ENCODE measurements at regions not wholly inside any gene's neighbourhood (a gene's known extent, or its start where the extent isn't known, plus 50 kb on each side); places are given as distances from the start of the nearest gene placed in this dataset.
"Not testable (repeated sequence)": the region's sequence is repeated elsewhere in the genome, so short reads cannot be mapped to it uniquely, and the experiment has no call there.

DNA sequence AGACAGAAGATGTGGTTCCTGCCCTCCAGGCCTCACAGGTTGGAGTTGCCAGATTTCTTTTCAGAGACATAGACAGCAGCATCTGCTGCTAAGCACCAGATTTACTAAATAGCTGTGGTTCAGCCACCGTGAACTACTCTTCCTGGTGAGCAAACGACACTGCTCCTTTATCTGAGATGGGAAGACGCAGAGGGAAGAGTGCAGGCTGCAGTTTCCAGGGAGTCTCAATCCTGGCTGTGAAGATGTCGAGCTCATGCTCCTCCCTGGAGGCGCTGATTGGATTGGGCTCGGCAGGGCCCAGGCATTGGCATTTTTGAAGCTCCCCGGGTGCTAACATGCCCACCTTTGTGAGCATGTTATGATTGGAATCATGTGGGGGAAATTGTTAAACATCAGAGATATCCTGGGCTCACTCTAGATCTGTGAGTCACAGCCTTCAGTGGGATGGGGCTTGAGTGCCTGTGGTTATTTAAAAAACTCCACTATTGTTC, 314.8 kb downstream of the TSN start:
- no peak for DNase-seq (ENCODE audit: low read depth)

DNA sequence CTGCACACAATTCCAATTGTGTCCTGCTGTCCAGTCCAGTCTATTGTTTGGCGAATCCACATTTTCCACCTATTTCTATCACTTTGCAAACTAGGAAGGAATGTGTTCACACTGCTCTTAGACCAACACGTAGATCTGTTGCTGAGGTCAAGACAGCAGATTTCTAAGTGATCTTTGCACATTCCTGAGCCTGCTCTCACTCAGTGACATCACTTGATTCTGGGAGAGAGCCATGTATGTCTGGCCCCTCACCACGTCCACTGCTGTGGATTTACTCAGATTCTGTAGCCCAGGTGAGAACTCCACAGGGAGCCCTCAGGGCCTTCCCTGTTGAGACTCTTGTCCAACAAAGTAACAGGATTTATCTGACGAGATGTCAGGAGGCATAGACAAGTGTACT, 317.2 kb downstream of the TSN start:
- no peak for DNase-seq (ENCODE audit: low read depth)

DNA sequence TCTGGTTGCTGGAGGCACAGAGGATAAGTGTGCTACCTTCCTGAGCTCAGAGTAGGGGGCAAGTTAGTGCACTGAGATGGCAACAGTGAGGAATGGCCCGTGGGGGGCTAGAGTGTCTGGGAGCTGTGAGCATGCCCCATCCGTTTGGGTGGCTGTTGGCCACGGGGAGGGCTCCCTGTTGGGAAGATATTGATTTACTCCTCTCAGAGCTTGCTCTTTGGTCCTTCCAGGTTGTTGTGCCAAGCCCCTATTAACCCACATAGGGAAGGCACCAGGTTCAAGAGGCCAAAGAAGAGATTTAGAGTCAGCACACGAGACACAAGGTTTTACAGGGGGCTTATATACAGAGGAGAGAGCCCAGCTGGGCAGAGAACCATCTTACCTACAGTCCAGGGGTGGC, 318.8 kb downstream of the TSN start:
- DNase-seq (ENCODE audit: low read depth), result no peak

- DNase-seq (ENCODE audit: low read depth), result no peak
Observed at GRCh38 chr2:122075381-122075780, 319.9 kb downstream of the TSN start.

DNA sequence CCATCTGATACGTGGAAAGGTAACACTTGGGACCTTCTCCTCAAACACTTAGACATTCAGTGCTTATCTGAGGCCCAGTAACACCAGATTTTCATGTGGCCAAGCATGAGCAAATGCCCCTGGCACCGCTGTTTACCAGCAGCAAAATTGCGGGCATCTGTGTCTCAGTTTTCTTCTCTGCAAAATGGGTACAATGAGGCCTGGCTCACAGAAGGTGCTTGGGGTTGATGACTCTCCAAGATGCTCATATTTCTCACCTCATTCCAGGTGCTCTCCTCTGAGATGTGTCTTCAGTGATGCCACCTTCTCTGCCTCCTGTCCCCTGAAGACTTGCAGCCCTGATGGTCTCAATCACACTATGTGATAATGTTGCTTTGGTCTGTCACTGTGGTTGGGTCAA, 321.7 kb downstream of the TSN start:
- no peak for DNase-seq (ENCODE audit: low read depth)

DNA sequence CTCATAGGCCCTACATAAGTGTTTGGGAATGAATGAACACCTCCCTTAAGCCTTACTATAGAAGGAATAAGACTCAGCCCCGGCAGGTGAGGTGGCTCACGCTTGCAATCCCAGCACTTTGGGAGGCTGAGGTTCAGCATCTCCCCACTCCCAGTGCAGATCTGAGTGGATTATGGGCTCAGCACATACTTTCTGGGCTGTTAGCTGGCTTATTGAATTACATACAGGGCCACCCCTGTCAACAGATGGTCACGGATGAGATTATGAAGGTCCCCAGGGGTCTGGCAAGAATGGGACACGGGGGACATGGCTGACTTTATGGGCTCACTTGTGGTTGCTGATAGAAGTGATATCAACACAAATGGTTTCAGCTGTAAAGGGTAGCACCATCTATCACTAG, 322.3 kb downstream of the TSN start:
- no peak for DNase-seq (ENCODE audit: low read depth)

- DNase-seq (ENCODE audit: low read depth), result no peak
Observed at GRCh38 chr2:122078451-122078850, 323.0 kb downstream of the TSN start.

GRCh38 chr2:122079844-122080243, 324.4 kb downstream of the TSN start:
- no peak for DNase-seq (ENCODE audit: low read depth)

- no peak for DNase-seq (ENCODE audit: low read depth)
Observed at GRCh38 chr2:122080316-122080715, 324.9 kb downstream of the TSN start.

DNA sequence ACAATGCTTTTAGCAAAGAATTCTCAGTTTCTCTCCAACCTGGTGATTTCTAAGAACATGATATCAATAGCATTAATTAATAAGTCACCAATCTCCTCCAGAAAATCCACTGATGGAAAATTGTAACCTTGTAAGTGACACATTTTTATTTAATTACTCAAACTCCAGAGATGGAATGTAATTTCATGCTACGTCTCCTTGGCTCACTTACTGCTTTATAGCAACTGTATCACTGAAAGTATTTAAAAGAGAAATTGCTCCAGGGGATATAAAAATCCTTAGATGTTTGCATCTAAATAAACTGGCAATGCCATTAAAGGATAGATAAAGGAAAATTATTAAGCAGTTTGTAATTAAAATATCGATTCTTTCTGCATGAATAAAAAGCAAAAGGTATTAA, 325.4 kb downstream of the TSN start:
- DNase-seq (ENCODE audit: low read depth), result no peak

DNA sequence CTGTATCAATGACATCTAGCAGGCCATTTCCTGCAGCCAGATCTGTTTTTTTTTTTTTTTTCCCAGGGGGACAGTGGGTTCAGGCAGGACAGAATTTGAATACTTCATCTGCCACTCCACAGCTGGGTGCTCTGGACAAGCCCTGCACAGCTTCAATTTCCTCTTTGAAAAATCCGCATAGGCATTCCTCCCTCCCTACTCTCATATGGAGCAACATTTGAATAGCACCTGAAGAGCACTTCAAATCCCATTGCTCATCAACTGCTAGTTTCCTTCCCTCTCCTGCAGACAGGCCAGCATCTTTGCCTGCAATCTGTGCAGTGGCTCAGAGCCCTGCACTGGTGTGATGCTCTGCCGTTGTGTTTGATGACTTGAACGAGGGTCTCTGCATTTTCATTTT, 326.3 kb downstream of the TSN start:
- DNase-seq (ENCODE audit: low read depth), result no peak

DNA sequence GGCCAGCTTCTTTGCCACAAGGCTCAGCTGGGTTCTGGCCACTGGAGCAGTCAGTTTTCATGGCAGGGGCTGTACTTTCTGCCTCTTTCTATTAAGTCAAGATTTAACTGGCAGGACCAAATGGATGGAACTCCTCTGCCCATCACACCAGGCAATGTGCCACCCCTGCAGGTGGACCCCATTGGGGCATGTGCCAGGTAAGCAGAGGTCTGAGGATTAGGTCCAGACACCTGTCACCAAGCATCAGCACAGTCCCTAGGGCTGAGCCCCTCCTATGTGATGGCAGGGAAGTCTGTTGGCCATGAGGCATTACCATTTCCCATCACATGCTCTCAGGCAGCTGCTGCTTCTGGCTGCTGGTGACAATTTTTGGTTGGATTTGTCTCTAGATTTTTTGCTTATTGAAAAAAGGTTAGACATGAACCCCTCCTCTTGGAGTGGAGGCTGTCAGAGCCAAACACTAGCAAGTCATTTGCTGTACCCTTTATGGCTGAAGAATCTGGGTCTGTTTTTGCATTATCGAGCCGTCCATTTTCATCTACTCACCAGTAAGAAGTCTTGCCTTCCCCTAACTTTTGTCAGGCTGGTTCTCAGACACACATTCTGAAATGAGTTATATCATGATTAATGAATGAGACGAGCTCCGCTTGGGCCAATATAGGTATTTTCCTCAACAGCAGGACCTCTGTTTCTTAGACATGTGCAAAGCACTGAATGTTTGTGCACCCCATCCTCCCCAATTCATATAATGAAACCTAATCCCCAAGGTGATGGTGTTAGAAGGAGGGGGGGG, 328.0 kb downstream of the TSN start:
- DNase-seq (ENCODE audit: low read depth), result no peak

DNA sequence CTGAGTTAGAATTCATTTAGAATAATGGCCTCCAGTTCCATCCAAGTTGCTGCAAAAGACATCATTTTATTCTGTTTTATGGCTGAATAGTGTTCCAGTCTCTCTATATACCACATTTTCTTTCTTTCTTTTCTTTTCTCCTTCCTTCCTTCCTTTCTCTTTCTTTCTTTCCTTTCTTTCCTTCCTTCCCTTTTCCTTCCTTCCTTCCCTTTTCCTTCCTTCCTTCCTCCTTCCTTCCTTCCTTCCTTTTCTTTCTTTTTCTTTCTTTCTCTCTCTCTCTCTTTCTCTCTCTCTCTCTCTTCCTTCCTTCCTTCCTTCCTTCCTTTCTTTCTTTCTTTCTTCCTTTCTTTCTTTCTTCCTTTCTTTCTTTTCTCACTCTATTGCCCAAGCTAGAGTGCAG, 330.2 kb downstream of the TSN start:
- not testable (repeated sequence) for DNase-seq (ENCODE audit: low read depth)

- DNase-seq (ENCODE audit: low read depth), result no peak
Observed at GRCh38 chr2:122094557-122094956, 339.1 kb downstream of the TSN start.

- DNase-seq (ENCODE audit: low read depth), result no peak
Observed at GRCh38 chr2:122096761-122097160, 341.3 kb downstream of the TSN start.

DNA sequence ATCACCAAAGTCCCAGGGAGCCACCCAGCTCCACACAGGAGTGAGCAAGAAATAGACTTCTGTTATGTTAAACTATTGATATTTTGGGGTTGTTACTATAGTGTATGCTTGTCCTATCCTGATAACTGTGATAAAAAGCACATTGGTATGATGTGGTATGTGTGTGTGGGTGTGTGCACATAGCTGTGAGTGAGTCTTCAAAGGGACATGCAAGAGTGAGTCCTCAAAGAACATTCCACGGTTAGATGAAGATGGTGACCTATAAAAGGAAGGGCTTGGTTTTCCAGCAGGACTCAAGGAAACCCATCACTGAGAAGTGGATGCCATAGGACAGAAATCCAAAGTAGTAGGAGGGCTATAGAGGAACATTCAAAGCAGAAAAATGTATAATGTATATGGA, 342.9 kb downstream of the TSN start:
- DNase-seq (ENCODE audit: low read depth), result no peak

DNA sequence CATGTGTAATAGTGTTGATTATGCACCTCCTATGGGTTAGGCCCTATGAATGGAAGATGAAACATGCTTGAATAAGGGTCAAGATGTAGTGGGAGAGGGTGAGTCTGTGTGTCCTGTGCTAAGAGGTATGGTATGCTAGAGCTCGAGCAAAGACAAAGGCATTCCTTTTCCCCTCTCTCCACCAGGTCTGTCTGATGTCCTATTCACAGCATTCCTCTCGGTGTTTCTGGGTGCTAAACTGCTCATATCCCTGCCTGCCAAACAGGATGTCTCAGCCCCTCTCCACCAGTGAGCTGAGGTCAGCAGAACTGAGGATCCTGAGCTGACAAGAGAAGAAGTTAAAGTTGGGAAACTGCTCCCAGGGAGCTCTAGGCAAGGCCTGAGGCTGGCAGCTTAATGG, 344.9 kb downstream of the TSN start:
- DNase-seq (ENCODE audit: low read depth), result no peak

DNA sequence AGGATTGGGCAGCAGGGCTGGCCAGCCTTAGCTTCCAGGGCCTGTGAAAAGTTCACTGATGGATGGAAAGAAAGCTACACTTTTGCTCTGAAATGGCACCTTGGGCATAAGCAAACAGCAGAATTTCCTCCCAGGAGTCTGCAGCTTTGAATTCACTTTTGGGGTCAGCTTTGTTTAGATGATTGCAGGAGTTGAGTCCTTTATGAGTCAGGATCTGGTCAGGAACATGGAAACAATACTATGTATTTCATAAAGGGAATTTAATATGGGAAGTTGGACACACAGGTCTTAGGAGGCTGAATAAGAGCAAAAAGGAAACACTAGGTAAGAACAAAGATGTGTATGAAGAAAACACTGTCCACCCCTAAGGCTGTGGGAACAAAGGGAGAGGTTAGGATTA, 345.3 kb downstream of the TSN start:
- no peak for DNase-seq (ENCODE audit: low read depth)

DNA sequence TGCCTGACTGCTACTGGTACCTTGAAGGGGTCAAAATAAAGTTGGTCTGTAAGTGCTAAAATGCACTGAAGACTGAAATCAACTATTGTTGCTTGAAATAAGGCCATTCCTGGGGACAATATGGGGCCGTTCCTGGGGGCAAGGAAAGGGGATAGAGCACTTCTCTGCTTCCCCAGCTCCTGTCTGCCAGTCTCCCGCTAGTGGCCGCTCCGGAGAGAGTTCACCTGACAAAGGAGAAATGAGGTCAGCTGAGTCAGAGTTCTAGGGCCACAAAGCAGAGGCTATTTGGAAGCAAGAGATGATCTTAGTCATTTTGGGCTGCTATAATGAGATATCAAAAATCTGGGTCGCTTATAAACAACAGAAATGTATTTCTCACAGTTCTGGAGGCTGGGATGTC, 345.9 kb downstream of the TSN start:
- DNase-seq (ENCODE audit: low read depth), result no peak

DNA sequence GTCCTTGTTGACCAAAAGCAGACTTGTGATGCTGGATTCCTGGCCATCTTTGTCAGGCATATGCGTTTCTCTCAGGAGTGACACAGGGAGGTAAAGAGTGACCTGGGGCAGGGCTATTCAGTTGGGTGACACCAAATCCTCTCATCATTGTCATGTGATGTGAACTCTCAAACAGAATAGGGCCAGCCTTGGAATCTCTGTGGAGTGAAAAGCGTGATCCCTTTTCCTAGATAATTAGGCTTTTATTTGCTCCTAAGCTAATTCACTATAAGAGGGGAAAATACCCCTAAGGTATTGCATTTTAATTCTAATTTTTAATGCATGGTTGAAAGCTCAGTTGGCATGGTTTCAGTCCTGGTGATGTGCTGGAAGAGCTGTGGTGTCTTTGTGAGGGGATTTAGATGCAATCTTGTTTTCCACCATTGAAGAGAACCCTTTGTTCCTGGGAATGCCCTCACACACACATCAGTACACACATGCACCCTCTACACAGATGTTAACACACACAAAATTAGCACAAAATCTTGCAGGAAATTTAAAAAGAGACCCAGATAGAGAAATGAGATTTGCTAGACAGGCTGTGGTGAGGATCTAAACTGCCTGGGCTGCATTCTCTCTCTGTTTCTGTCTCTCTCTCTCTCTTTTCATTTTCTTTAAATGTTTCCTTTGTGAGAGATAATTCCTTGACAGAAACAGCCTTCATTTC, 349.9 kb downstream of the TSN start:
- no peak for DNase-seq (ENCODE audit: low read depth)

DNA sequence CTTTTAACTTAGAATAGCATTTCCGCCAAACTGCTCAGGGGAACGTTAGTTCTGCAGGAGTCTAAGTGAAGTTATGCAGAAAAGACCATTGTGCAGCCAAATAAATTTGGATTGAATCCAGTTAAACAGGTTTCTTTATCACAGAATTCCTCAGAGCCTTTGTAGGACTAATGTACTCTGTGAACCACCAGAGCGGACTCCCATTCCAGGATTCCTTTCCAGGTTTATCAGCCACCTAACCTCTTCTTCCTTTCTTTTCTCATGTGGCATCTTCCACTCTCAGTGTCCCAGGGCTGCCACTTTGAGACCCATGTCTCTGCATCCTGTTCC, 350.4 kb downstream of the TSN start:
- no peak for DNase-seq (ENCODE audit: low read depth)

DNA sequence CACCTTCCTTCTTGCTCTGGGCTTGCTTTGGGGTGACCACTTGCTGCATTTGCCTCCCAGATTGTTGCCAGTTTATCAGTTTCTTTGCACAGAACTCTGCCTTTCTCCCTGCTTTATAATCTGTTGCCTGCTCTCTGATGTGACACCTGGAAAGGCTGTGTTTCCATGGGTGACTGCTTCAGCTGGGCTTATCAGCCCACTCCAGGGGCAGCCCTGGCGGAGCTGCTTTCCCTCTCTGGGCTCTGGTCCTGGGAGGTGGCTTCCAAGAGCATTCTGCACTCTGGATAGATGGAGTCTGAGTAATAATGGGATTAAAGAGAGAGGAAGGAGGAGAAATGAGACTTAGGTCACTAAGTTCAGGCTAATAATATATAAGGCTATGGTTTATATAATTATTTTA, 352.7 kb downstream of the TSN start:
- DNase-seq (ENCODE audit: low read depth), result no peak

DNA sequence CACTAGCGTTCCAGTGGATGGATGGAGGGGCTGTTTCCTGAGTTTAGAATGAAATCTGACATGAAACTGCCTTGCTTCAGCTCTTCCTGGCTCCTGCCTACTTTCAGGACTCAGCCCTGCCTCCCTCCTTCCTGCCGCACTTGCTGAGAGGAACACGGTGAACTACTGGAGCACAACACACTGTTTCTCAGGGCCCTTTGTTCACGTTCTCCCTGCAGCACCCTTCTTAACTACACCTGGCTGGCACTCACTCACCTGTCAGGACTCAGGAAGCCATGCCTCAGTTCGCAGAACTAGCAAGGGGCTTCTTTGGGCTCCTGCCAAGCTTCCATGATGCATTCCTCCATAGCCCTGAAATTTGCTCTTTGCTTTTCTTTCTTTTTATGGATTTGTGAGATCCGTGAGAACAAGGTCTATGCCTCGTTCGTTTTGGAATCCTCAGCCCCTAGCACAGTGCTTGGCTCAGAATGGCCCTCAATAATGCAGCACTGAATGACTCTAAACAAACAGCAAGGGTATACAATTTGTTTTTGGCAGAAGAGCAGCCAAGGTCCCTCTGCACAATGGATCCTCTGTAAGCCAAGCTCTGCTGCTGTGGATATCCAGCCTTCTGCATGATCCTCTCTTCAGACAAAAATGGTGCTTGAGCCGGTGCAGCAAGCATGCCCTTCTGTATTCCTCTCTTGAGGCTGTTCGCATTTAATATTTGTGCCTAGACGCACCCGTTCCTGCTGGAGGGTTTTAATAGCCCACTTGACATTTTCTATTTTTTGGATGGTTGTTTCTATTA, 357.0 kb downstream of the TSN start:
- no peak for DNase-seq (ENCODE audit: low read depth)

All from stimulated activated CD8-positive, alpha-beta memory T cell treated with anti-CD3 and anti-CD28 coated beads, Interleukin-12 subunit alpha, Interleukin-12 subunit beta, amount 100 ng/mL, for 4 hours (primary cell).